Stimulated activated CD8-positive, alpha-beta memory T cell treated with anti-CD3 and anti-CD28 coated beads, Interleukin-4, amount 100 ng/mL, for 48 hours (primary cell): ENCODE measurements at regions not wholly inside any gene's neighbourhood (a gene's known extent, or its start where the extent isn't known, plus 50 kb on each side); places are given as distances from the start of the nearest gene placed in this dataset.

Experiments
- DNase-seq: peaks from one replicate; pipeline ENCODE4 v3.0.0-alpha.2; 2020

DNA sequence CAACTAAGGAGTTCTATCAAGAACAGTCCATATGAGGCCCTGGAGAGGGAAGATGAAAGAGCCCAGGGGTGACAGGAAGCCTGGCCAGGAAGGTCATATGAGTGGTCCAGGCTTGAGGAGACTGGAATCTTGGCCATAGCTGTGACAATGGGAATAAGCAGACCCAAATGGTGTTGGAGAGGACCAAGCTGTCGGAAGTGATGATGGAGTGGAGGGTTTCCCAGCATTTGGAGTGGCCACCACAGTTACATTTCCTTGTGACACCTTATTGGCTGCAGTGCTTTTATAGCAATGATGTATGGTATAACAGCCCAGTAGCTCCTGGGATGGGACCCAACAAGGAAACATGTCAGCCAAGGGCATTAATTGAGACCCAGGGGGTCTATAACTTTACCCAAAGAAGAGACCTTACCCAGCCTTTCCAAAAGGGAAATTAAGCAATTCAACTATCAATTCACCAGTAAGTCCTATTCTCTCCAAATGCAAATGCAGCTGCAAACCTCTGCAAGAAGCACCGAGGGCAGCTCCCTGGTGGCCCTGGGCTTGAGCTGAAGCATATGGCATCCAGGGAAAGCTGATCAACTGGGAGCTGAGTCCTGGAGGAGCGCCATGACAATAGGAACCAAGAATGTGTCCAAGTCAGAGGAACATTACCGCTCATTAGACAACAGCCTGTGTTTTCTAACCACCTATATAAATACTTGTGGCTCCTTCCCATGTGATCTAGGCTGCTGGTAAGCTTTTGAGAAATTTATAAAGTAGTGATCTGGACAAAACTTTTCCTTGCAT is 219.4 kb downstream of the SOD2 start:
- DNase-seq = no peak

DNA sequence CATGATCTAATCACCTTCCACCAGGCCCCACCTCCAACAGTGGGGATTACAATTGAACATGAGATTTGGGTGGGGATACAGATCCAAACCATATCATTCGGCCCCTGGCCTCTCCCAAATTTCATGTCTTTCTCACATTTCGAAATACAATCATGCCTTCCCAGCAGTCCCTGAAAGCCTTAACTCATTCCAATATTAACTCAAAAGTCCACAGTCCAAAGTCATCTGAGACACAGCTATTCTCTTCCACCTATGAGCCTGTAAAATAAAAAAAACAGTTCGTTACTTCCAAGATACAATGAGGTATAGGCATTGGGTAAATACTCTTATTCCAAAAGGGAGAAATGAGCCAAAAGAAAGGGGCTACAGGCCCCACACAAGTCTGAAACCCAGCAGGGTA is 222.6 kb downstream of the SOD2 start:
- DNase-seq = no peak

DNA sequence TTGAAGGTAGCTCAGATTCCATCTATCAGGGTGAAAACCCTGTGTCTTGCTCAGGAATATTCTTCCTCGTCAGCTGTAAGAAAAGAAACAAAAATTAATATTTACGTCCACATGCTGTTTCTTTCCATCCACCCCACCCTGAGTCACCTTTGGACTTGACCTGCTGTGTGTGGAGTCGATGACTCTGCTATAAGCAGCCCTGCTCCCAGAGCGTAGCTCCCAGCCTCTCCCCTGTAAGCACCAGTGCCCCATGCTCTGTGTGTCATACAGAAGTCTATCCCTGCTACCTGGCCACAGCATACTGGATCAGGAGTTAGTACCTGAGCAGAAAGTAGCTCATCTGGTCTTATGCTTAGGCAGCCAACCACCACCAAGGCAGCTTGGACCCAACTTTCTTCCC is 223.6 kb downstream of the SOD2 start:
- DNase-seq = no peak

- DNase-seq = no peak
Measured at GRCh38 chr6:159468994-159469393, 224.0 kb downstream of the SOD2 start.

DNA sequence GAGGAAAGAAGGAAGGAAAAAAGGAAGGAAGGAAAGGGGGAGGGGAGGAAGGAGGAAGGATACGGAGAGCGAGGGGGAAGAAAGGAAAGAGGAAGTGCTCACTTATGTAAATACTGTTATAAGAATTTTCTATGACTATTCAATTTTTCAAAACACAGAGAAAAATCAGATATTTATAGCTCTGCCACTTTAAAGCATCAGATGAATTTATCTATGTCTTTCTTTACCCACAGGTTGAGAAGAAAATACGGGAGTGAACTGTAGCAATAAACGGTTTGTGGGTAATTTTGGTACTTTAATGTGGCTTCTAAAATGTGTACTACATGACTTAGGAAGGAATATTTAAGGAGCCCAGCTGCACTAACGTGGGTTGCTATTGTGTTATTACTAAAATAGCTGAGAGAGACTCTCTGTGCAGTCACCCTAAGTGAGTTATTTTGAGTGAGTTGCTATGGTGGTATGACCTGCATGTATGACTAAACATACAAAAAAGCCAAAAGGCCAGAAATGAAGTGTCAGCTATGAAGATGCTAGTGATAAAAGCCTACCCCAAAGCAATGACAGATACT is 225.5 kb downstream of the SOD2 start:
- DNase-seq = no peak

GRCh38 chr6:159466926-159467325 is 226.1 kb downstream of the SOD2 start:
- DNase-seq = no peak

DNA sequence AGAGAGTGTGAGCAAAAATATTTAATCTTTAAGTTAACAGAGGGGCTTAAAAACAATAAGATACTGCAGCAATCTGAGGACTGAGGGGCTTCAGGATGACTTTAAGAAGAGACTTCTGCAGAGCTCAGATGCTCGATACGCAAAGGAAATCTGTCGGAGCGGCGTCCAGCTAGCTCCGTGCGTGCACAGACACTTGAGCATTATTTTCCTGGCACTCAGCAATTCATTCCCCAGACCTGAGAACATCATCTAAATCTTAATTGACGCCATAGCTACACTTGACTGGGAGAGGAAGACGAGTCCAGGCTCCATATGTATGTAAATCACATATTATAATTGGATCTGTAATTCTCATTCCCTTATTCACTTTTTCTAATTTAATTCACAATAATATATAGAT is 228.2 kb downstream of the SOD2 start:
- DNase-seq = no peak

GRCh38 chr6:159463119-159463829 is 229.8 kb downstream of the SOD2 start:
- DNase-seq = no peak

- DNase-seq = no peak
Measured at GRCh38 chr6:159462431-159462830, 230.6 kb downstream of the SOD2 start.

GRCh38 chr6:159461998-159462397 is 231.0 kb downstream of the SOD2 start:
- DNase-seq = no peak

GRCh38 chr6:159461266-159461665 is 231.8 kb downstream of the SOD2 start:
- no peak for DNase-seq

DNA sequence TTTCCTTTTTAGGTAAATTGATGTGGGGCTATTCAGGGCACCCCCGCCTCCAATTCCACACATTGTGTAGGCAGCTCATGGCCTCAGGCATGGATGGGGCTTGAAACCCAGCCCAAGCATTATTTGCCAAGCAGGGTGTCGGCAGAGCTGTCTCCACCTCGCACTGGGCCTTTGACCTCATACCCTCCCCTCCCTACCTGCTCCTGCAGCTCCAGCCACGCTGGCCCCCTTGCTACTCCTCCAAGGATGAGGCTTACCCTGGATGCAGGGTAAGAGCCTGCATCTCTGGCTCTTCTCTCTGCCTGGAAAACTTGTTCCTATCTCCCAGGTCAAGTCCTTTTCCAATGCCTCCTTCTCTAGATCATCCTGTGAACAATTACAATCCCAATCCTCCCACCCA is 232.6 kb downstream of the SOD2 start:
- DNase-seq = no peak

GRCh38 chr6:159456349-159456748 is 236.7 kb downstream of the SOD2 start:
- no peak for DNase-seq

- DNase-seq = no peak
Measured at GRCh38 chr6:159455700-159456274, 237.3 kb downstream of the SOD2 start.

DNA sequence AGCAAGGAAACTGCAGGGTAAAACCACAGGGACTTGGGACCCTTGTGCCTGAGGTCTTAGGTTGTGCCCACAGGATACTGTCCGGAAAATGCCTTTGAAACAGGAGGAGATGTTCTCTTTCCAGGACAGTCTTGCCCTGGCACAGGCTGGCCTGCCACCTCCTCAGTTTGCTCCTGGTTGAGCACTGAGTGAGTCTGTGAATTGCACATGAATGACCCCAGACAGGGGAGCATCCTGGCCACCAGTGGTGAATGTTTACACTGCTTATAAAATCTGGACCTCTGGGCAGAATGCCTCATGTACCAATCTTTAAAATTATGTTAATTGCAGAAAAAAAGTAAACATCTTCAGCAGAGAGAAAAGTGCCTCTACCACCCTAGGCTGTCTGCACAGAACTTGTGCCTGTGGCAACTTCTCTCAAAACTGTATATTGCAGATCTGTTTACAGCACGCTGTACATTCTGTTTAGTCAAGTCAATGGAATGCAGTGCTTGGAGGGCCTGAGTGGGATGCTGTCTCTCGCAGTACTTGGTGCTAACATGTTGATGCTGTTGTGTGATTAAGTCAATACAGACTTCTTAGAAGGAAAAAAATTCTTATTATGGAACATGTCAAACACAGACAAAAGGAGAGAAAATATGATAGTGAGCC is 242.1 kb downstream of the SOD2 start:
- no peak for DNase-seq

- no peak for DNase-seq
Measured at GRCh38 chr6:159446340-159446739, 246.7 kb downstream of the SOD2 start.

- DNase-seq = no peak
Measured at GRCh38 chr6:159445351-159445750, 247.7 kb downstream of the SOD2 start.

- DNase-seq = no peak
Measured at GRCh38 chr6:159444056-159444760, 248.8 kb downstream of the SOD2 start.

DNA sequence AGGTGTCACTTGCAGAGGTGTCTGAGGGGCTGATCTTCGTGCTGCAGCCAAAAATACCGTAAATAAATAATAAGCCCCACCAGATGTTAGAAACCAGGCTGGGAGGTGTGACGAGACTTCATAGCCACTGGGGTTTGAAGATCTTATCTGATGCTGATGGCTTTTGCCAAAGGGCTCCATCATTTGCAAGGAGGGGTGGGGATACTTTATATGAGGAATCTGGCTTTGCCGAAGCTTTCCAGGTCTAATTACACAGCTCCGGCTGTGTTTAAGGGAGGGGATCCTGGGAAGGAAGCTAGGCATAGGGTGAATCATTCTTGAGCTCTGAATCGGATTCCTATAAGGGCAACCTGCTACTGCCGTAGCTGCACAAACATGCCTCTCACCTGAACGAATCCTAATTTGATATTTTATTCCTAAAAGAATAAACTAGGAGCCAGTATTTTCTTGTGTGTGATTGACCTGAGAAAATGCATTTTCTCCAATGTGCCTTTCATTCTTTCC is 249.6 kb downstream of the SOD2 start:
- no peak for DNase-seq

- DNase-seq = no peak
Measured at GRCh38 chr6:159441704-159441981, 251.4 kb downstream of the SOD2 start.

DNA sequence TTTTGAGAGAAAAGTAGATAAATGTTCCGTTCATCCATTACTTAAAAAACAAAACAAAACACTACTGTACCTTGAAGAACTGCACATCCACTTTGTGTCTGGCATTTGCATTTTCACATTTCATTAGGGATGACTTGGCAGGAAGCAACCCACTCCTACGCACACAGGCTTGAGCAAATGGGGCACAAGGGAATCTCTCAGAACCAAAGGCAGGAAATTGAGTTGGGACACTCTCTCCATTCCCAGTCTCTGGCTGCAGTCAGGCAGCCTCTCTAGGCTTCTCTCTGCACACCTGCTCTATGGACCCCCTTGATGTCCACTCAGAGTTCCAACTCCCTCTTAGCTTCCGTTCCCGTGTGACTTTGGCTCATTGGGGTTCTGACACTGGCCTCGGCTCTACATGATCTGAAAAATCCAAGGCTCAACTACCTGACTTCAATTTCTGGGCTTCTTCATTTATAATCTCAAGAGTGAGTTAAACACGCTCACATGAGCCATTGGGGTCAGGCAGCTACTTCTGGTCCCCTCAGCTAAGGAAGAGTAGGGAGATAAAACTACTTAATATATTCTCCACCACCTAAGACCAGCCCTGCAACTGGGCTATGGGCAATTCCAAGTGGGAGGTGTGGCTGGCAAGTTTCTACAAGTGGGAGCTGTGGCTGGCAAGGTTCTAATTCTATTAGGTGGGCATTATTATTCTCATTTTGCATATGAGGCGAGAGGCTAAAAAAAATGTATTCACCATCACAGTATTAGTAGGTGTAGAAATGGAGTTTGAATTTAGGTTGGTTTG is 251.9 kb downstream of the SOD2 start:
- no peak for DNase-seq

DNA sequence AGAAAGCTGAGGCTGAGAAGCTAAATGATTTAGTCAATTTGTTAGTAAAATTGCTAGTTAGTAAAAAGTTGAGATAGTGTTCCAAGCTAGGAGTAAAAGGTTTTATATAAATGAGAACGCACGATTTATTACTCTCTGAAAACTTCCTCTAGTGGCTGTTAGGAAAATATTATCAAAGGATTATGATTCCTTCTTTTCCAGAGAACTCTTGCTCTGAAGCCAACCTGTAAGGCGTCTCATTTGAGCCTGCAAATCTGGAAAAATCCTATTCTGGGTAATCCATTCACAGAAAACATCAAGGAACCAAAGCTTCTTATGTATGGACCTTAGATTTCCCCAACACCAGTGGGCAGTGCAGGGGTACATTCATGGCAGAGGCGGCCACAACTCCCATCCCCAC is 252.7 kb downstream of the SOD2 start:
- no peak for DNase-seq
